Mesendoderm (in vitro differentiated cells): ENCODE measurements at regions not wholly inside any gene's neighbourhood (a gene's known extent, or its start where the extent isn't known, plus 50 kb on each side); places are given as distances from the start of the nearest gene placed in this dataset.
"Not testable (repeated sequence)": the region's sequence is repeated elsewhere in the genome, so short reads cannot be mapped to it uniquely, and the experiment has no call there.

Experiments used
- DNase-seq: peaks from one replicate; pipeline ENCODE4 v3.0.0; 2013
- H2AK5ac ChIP-seq: 2 replicates; pipeline ENCODE4 v1.6.1; 2013; ENCODE audit warnings: low read length, inconsistent platforms
- H2BK120ac ChIP-seq: 2 replicates; pipeline ENCODE4 v1.6.1; 2013; ENCODE audit warnings: low read depth, mild to moderate bottlenecking, low read length, moderate library complexity, mixed read lengths
- H2BK15ac ChIP-seq: replicated peaks from 2 replicates; pipeline ENCODE4 v1.6.1; 2013; ENCODE audit warnings: low read depth, mild to moderate bottlenecking, moderate library complexity
- H2BK5ac ChIP-seq: 2 replicates; pipeline ENCODE4 v1.6.1; 2013; ENCODE audit warnings: low read length, inconsistent platforms
- H3K18ac ChIP-seq: 2 replicates; pipeline ENCODE4 v1.6.1; 2013; ENCODE audit warnings: mild to moderate bottlenecking, low read length, mixed read lengths
- H3K23ac ChIP-seq: one replicate; pipeline ENCODE4 v1.6.1; 2013; ENCODE audit warnings: low read length
- H3K27ac ChIP-seq: 2 replicates; pipeline ENCODE4 v1.5.1; 2013; ENCODE audit warnings: low read depth, mild to moderate bottlenecking, inconsistent platforms, low read length, moderate library complexity
- H3K27me3 ChIP-seq: 2 replicates; pipeline ENCODE4 v1.6.1; 2013; ENCODE audit warnings: low read length, control low read depth, mild to moderate bottlenecking, inconsistent platforms; ENCODE audit not compliant: insufficient read depth, poor library complexity
- H3K36me3 ChIP-seq: 2 replicates; pipeline ENCODE4 v1.6.1; 2013; ENCODE audit warnings: low read length, inconsistent platforms; ENCODE audit not compliant: control insufficient read depth, insufficient read depth
- H3K4ac ChIP-seq: one replicate; pipeline ENCODE4 v1.6.1; 2013; ENCODE audit warnings: low read depth, mild to moderate bottlenecking, low read length, moderate library complexity
- H3K4me1 ChIP-seq: 2 replicates; pipeline ENCODE4 v1.6.1; 2013; ENCODE audit warnings: low read depth, low read length, inconsistent platforms; ENCODE audit not compliant: control insufficient read depth
- H3K4me2 ChIP-seq: 2 replicates; pipeline ENCODE4 v1.6.1; 2013; ENCODE audit warnings: low read length
- H3K4me3 ChIP-seq: 2 replicates; pipeline ENCODE4 v1.5.1; 2013; ENCODE audit warnings: mild to moderate bottlenecking, low read length
- H3K56ac ChIP-seq: one replicate; pipeline ENCODE4 v1.6.1; 2013; ENCODE audit warnings: low read length
- H3K79me1 ChIP-seq: 2 replicates; pipeline ENCODE4 v1.6.1; 2013; ENCODE audit warnings: low read length, inconsistent platforms
- H3K79me2 ChIP-seq: 2 replicates; pipeline ENCODE4 v1.6.1; 2013; ENCODE audit warnings: mild to moderate bottlenecking, low read length; ENCODE audit not compliant: control insufficient read depth, insufficient read depth
- H3K9ac ChIP-seq: 2 replicates; pipeline ENCODE4 v1.6.1; 2013; ENCODE audit warnings: low read length, inconsistent platforms
- H4K5ac ChIP-seq: one replicate; pipeline ENCODE4 v1.6.1; 2013; ENCODE audit warnings: low read length
- H4K8ac ChIP-seq: one replicate; pipeline ENCODE4 v1.6.1; 2013; ENCODE audit warnings: low read depth, mild to moderate bottlenecking, control low read depth, low read length, moderate library complexity
- WGBS: extraction: QIAGEN DNeasy Blood & Tissue Kit; methylation state at CpG from one replicate; pipeline ENCODE4 v1.1.7; 2013; ENCODE audit warnings: low lambda C conversion rate, missing lambda C conversion rate; ENCODE audit not compliant: insufficient coverage; ENCODE audit errors: extremely low coverage; 5-methylcytosine and 5-hydroxymethylcytosine counted together

DNA sequence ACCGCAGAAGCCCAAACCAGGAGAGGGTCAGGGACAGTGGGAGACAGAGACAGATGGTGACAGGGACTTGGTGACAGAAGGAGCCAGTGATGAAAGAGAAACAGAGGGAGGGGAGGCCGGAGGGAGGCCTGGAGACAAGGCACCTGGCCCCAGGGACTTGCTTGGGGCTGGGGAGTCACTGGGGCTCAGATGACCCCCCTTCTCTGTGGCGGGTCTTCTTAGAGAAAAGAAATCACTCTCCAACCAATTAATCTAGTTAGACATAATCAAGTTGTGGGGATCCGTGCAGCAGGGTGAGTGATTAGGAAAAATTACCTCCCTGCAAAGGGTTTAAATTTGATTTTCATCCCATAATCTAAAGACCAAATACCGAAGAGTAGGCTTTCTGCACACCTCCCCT lies 519.8 kb downstream of the PTPRU start:
- Histone ChIP-seq H3K18ac (no peak overlapping the region), H3K23ac (no peak overlapping the region), H3K4me2 (no peak overlapping the region), H3K79me1 (no peaks in the 10 kb centered on the region), H2AK5ac (no peak overlapping the region), H3K9ac (no peak overlapping the region), H4K8ac (no peak overlapping the region), H4K5ac (no peak overlapping the region), H3K27ac (no peak overlapping the region), H3K56ac (no peak overlapping the region), H2BK15ac (no peak overlapping the region), H2BK120ac (no peak overlapping the region), H3K4me3 (no peak overlapping the region), H3K4me1 (no peaks in the 10 kb centered on the region), H3K79me2 (no peaks in the 10 kb centered on the region), H3K36me3 (no peaks in the 10 kb centered on the region), H3K4ac (no peak overlapping the region), H3K27me3 (no peaks in the 10 kb centered on the region), H2BK5ac (no peak overlapping the region)
- WGBS, result no CpG with 5 or more reads among the region's 5 CpGs
- DNase-seq, result no peak

DNA sequence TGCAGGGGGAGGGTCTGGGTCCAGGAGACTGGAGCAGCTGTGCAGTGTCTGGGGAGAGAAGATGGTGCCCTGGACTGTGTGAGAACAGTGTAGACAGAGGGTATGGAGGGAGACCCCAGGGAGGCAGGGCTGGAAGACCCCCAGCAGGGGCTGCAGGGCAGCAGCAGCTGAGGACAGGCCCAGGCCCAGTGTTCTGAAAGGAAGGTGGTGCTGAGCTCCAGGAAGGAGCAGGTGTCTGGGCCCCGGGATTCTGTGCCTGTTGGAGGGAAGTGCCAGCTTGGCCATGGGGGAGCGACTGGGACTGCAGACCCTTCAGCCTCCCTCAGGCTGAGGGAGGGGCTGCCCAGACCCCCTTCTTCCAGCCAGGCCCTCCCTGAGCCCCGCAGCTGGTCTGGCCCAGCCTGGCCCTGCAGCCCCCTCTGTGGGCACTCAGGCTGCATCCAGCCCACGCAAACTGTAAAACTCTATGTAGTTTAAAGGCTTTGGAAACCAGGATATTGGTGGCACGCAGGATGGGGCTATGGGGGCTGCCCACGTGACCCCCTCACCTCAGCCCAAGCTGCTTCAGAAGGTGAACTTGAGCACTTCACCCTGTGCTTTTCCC lies 519.2 kb downstream of the PTPRU start:
- DNase-seq, result not testable (repeated sequence)

DNA sequence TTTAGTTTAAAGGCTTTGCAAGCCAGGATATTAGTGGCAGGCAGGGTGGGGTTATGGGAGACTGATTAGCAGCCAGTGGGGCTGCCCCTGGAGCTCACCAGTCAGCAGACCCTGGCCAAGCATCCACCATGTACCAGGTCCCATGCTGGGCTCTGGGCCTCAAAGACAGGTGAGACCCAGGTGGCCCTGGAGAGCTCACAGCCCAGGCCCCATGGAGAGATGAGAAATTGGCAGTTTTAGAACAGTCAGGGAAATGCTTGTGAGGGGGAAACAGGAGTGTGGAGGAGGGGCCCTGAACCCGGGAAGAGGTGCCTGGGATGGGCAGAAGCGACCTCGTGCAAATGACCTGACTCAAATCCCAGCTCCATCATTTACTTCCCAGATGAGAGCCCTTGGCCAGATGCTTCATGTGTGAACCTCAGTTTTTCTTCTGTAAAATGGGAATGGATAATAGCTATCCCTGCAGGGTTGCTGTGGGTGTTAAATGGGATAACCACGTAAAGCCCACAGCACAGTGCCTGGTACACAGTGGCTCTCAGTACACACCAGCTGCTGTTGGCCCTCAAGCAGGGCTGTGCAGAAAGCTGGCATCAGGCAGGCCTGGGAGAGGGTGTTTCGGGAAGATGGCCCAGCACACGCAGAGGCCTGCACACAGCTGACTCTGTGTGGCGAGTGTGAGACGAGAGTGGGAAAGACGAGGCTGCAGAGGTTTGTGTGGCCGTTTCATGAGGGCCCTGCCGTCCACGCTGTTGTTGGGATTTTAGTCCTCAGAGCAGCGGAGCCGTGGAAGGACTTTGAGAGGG lies 518.5 kb downstream of the PTPRU start:
- Histone ChIP-seq H2BK120ac (no peak overlapping the region), H3K4me3 (no peak overlapping the region), H3K18ac (no peak overlapping the region), H3K27ac (no peak overlapping the region), H3K79me2 (no peaks in the 10 kb centered on the region), H2AK5ac (no peak overlapping the region), H3K36me3 (no peaks in the 10 kb centered on the region), H3K56ac (no peak overlapping the region), H2BK5ac (no peak overlapping the region), H3K4me1 (no peaks in the 10 kb centered on the region), H3K27me3 (no peaks in the 10 kb centered on the region), H3K79me1 (no peaks in the 10 kb centered on the region), H4K8ac (no peak overlapping the region), H3K23ac (no peak overlapping the region), H4K5ac (no peak overlapping the region), H3K9ac (no peak overlapping the region), H3K4ac (no peak overlapping the region), H3K4me2 (no peak overlapping the region), H2BK15ac (no peak overlapping the region)
- DNase-seq, result no peak
- WGBS, result no CpG with 5 or more reads among the region's 14 CpGs

More for the DNA sequence above, 519.2 kb downstream of the PTPRU start:
- not testable (repeated sequence) for H4K5ac ChIP-seq, H2BK15ac ChIP-seq, H3K9ac ChIP-seq, H3K18ac ChIP-seq, H3K79me2 ChIP-seq, H3K56ac ChIP-seq, H4K8ac ChIP-seq, H3K27ac ChIP-seq, H3K23ac ChIP-seq, H3K27me3 ChIP-seq, H2AK5ac ChIP-seq, H3K4ac ChIP-seq, H2BK120ac ChIP-seq, H3K4me2 ChIP-seq, H3K79me1 ChIP-seq, H3K36me3 ChIP-seq, H3K4me3 ChIP-seq, H2BK5ac ChIP-seq, H3K4me1 ChIP-seq
- no CpG with 5 or more reads among the region's 6 CpGs for WGBS

DNA sequence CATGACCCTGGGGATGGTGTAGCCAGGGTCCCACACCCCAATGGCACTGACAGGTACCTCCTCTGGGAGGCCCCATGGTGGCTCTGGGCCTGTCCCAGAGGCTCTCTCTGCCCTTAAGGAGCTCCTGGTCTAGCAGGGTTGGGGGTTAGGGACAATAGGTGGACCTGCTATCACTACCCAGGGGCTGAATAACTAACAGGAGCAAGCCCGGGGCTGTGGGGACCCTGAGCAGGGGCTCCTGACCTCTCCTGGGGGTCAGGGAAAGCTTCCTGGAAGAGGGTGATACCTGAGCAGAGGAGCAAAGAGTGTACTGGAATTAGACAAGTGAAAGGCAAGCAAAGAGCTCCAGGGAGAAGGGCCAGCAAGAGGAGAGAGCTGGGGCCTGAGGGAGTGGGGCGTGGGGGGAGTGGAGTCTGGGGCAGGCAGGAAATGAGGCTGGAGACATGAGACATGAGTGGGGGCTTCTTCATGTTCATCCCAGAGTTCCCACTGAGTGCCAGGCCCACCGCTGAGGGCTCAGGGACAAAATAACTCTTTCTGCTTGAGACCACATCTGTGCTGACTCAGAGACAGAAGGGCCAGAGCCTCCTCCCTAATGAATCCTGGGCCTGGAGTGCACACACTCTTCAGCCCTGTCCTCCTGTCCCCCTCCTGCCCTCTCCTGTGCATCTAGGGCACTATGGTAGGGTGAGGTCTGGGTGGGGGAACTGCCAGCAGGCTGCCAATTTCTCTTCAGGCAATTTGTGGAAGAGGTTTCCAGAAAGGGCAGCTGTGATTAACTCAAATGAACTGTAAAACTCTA lies 517.6 kb downstream of the PTPRU start:
- Histone ChIP-seq H3K36me3 (no peaks in the 10 kb centered on the region), H3K18ac (no peak overlapping the region), H4K5ac (no peak overlapping the region), H3K56ac (no peak overlapping the region), H3K27me3 (no peaks in the 10 kb centered on the region), H3K4me1 (no peaks in the 10 kb centered on the region), H3K4me2 (no peak overlapping the region), H3K79me1 (no peaks in the 10 kb centered on the region), H3K79me2 (no peaks in the 10 kb centered on the region), H3K27ac (no peak overlapping the region), H4K8ac (no peak overlapping the region), H3K9ac (no peak overlapping the region), H2AK5ac (no peak overlapping the region), H2BK15ac (no peak overlapping the region), H3K23ac (no peak overlapping the region), H3K4ac (no peak overlapping the region), H2BK5ac (no peak overlapping the region), H2BK120ac (no peak overlapping the region), H3K4me3 (no peak overlapping the region)
- no CpG with 5 or more reads among the region's 3 CpGs for WGBS
- DNase-seq, result no peak

DNA sequence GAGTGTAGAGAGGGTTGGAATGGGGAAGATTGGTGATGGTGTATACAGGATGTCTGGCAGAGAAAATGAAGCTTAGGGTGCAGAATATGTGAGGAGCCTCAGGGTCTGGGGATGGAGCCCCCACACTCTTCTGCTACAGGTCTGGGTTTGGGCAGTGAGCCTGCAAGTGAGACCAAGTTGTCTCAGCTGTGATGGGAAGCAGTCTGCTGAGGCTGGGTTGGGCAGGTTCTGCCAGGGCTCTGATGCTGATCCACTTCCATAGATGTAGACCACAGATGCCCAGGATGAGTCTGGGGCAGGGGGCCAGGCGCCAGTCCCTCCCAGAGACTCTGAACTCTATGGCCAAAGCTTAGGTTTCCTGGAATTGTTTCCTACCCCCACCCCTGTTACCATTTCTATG lies 516.9 kb downstream of the PTPRU start:
- Histone ChIP-seq H3K56ac (no peak overlapping the region), H3K4me3 (no peak overlapping the region), H3K79me1 (no peaks in the 10 kb centered on the region), H2BK5ac (no peak overlapping the region), H3K18ac (no peak overlapping the region), H2BK15ac (no peak overlapping the region), H3K36me3 (no peaks in the 10 kb centered on the region), H2BK120ac (no peak overlapping the region), H3K79me2 (no peaks in the 10 kb centered on the region), H3K23ac (no peak overlapping the region), H3K4me1 (no peaks in the 10 kb centered on the region), H3K27me3 (no peaks in the 10 kb centered on the region), H4K8ac (no peak overlapping the region), H3K9ac (no peak overlapping the region), H3K27ac (no peak overlapping the region), H3K4ac (no peak overlapping the region), H2AK5ac (no peak overlapping the region), H3K4me2 (no peak overlapping the region), H4K5ac (no peak overlapping the region)
- DNase-seq, result no peak
- no CpG with 5 or more reads among the region's 1 CpG for WGBS
